ENCODE measurements at regions not wholly inside any gene's neighbourhood (a gene's known extent, or its start where the extent isn't known, plus 50 kb on each side); places are given as distances from the start of the nearest gene placed in this dataset.

DNA sequence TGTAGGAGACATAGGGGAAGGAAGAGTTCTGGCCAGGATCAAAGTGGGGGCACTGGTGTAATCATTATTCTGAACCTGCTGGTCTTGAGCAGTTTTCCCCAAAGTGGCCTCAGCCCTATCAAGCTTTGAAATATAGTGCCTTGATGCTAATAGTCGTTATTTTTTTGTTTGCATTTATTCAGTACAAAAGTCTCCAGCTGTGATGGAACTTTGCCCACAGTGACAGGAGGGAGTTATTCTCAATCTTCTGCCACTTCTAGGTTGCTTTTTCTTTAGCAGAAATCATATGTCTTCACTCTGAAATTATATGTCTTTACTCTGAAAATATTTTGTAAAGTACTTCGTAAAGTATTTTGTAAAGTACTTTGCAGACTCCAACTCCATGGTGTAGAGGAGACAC lies 93.1 kb downstream of the FAT3 start:
- peaks cover 0 to 4% (median 0%) of the 10 kb centered on the region in 11 donors for H3K9me3 ChIP-seq
- peaks cover 0 to 10% (median 6%) of the 10 kb centered on the region in 9 donors for H3K4me1 ChIP-seq
- no peak for DNase-seq
- TF ChIP-seq, protein P1, sequence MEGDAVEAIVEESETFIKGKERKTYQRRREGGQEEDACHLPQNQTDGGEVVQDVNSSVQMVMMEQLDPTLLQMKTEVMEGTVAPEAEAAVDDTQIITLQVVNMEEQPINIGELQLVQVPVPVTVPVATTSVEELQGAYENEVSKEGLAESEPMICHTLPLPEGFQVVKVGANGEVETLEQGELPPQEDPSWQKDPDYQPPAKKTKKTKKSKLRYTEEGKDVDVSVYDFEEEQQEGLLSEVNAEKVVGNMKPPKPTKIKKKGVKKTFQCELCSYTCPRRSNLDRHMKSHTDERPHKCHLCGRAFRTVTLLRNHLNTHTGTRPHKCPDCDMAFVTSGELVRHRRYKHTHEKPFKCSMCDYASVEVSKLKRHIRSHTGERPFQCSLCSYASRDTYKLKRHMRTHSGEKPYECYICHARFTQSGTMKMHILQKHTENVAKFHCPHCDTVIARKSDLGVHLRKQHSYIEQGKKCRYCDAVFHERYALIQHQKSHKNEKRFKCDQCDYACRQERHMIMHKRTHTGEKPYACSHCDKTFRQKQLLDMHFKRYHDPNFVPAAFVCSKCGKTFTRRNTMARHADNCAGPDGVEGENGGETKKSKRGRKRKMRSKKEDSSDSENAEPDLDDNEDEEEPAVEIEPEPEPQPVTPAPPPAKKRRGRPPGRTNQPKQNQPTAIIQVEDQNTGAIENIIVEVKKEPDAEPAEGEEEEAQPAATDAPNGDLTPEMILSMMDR (IDR thresholded peaks at IDR 0.05): no peak
- no peaks in the 10 kb centered on the region for H3K27me3 ChIP-seq
- H3K27ac ChIP-seq: no peak overlapping the region
- intact Hi-C loops (cut with DNase I): no loop called here
- ATAC-seq: no peak
- no peak overlapping the region for H3K4me3 ChIP-seq
- no peaks in the 10 kb centered on the region for H3K36me3 ChIP-seq
- WGBS, 2 donors: 47 to 49% methylated on average over 2 of the region's 2 CpGs

DNA sequence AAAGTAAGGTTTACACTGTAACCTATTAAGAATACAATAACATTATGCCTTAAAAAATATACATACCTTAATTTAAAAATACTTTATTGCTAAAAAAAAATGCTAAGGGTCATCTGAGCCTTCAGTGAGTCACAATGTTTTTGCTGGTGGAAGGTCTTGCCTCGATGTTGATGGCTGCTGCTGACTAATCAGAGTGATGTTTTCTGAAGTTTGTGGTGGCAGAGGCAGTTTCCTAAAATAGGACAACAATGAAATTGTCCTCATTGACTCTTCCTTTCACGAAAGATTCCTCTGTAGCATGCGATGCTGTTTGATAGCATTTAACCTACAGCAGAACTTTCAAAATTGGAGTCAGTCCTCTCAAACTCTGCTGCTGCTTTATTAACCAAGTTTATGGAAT lies 97.6 kb downstream of the FAT3 start:
- ATAC-seq (no peak), DNase-seq (no peak)
- Histone ChIP-seq H3K36me3 (no peaks in the 10 kb centered on the region), H3K27ac (no peak overlapping the region), H3K4me1 (no peaks in the 10 kb centered on the region), H3K9me3 (peaks cover 0 to 20% (median 6%) of the 10 kb centered on the region in 11 donors), H3K27me3 (no peaks in the 10 kb centered on the region), H3K4me3 (no peak overlapping the region)
- intact Hi-C loops (cut with DNase I): no loop called here
- WGBS, 2 donors: 67 to 78% methylated on average over 3 of the region's 3 CpGs
- TF ChIP-seq, protein P1 (IDR thresholded peaks at IDR 0.05): no peak

DNA sequence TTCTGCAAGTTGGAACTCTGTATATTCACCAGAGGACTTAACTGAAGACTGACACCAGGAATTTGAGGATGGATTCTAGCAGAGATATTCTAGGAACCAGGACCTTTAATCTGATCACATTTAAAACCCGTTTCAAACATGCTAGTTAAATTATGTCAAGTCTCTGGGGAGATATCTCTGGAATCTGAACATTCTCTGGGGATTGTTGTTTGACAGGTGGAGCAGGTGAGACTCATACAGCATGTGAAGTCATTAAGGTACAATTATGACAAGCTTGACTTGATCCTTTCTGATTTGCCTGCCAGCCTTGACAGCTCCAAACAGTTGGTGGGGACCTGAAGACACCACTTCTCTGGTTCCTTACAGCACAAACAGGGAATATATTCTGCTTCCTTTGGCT lies 100.3 kb downstream of the FAT3 start:
- Histone ChIP-seq H3K4me1 (no peaks in the 10 kb centered on the region), H3K27ac (no peak overlapping the region), H3K4me3 (no peak overlapping the region), H3K27me3 (no peaks in the 10 kb centered on the region), H3K9me3 (peaks cover 0 to 20% (median 6%) of the 10 kb centered on the region in 11 donors), H3K36me3 (no peaks in the 10 kb centered on the region)
- TF ChIP-seq, protein P1 (IDR thresholded peaks at IDR 0.05): no peak
- DNase-seq: no peak
- WGBS, 2 donors: 66 to 74% methylated on average over 1 of the region's 1 CpG
- ATAC-seq: no peak
- intact Hi-C loops (cut with DNase I): loop anchor here in 1 of 10 donors (5.0 kb wide), 1 partner anchor 132 kb away; no protein-coding TSS in a partner anchor

DNA sequence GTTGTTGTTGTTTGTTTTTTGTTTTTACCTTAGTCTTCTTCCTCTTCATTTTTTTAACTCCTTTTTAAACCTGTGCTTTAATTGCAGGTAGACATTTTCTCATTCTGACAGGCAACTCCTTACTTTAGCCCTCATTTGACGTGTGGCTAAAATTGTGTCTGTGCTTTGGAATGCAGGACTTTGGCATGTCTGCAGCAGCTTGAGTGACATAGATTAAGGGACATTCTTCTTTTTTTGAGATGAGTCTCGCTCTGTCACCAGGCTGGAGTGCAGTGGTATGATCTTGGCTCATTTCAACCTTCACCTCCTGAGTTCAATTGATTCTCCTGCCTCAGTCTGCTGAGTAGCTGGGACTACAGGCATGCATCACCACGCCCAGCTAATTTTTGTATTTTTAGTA lies 100.8 kb downstream of the FAT3 start:
- peaks cover 0 to 20% (median 6%) of the 10 kb centered on the region in 11 donors for H3K9me3 ChIP-seq
- no peaks in the 10 kb centered on the region for H3K4me1 ChIP-seq
- no peak overlapping the region for H3K27ac ChIP-seq
- H3K36me3 ChIP-seq: no peaks in the 10 kb centered on the region
- no peaks in the 10 kb centered on the region for H3K27me3 ChIP-seq
- no peak for ATAC-seq
- TF ChIP-seq, protein P1 (IDR thresholded peaks at IDR 0.05): no peak
- 85 to 94% methylated on average over 3 of the region's 3 CpGs for WGBS, 2 donors
- intact Hi-C loops (cut with DNase I): loop anchor here in 1 of 10 donors (5.0 kb wide), 1 partner anchor 132 kb away; no protein-coding TSS in a partner anchor
- H3K4me3 ChIP-seq: no peak overlapping the region
- no peak for DNase-seq
